NB4 (cell line): ENCODE measurements at regions not wholly inside any gene's neighbourhood (a gene's known extent, or its start where the extent isn't known, plus 50 kb on each side); places are given as distances from the start of the nearest gene placed in this dataset.

Experiments
- DNase-seq: peaks from one replicate; pipeline ENCODE4 v3.0.0; 2010; ENCODE audit warnings: low read depth
- H3K4me3 ChIP-seq: one replicate; pipeline ENCODE4 v1.5.1; 2011; ENCODE audit warnings: mild to moderate bottlenecking, low read depth, low read length, moderate library complexity
- MYC ChIP-seq: IDR thresholded peaks from 2 replicates; pipeline ENCODE4 v1.6.1; 2011; ENCODE audit warnings: low read depth, low read length
- POLR2A ChIP-seq: IDR thresholded peaks from 2 replicates; pipeline ENCODE4 v1.6.1; 2011; ENCODE audit warnings: mild to moderate bottlenecking; ENCODE audit not compliant: insufficient read length; ENCODE audit errors: extremely low read depth
- TF ChIP-seq, protein P1 (sequence below): IDR thresholded peaks from 2 replicates; pipeline ENCODE4 v1.6.1; 2011; ENCODE audit warnings: low read depth, low read length
- TF ChIP-seq, protein P2 (sequence below): IDR thresholded peaks from one replicate; pipeline ENCODE4 v1.5.1; 2012; ENCODE audit warnings: low read depth, low read length

DNA sequence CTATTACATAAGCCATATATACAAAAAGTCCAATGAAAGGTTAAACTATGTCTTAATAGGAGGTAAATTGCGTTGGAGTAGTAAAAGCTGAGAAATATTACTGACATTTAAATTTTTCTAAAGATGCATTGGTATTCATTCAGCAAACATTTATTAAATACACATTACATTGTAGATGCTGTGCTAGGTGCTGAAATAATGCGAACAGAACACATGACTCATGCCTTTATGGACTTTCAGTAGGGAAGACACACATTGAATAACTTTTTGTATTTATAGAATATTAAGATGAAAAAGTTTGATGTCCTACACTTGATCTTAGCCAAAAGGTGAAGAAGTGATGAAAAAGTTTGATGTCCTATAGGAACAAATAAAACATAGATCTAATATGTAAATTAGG lies 871.1 kb upstream of the SLIT2 start:
- H3K4me3 ChIP-seq: no peak overlapping the region

DNA sequence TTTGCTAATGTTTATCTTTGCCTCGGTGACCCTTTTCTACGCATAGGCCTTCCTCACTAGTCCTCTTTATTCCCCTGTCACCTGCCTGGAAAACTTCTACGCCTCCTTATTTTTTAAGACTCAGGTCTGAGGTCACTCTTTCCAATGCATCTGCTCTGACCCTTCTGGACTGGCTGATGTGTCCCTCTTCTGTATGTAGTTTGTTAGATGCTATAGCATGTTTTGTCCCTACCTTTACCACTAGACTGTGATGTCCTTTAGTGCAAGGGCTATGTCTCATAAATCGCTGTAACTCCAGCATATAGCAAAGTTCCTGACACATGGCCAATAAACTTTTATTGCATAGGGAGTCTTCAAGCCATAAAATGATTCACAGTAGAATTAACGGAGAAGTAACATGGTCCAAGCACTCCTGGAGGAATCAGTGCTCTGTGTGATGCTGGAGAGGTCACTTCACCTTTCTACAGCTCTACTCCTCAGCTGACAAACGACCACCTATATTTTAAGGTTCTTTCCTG lies 872.5 kb upstream of the SLIT2 start:
- no peak for DNase-seq
- no peak overlapping the region for H3K4me3 ChIP-seq
- TF ChIP-seq, protein P1, sequence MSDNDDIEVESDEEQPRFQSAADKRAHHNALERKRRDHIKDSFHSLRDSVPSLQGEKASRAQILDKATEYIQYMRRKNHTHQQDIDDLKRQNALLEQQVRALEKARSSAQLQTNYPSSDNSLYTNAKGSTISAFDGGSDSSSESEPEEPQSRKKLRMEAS: no peak
- TF ChIP-seq MYC (no peak), POLR2A (no peak)
- TF ChIP-seq, protein P2, sequence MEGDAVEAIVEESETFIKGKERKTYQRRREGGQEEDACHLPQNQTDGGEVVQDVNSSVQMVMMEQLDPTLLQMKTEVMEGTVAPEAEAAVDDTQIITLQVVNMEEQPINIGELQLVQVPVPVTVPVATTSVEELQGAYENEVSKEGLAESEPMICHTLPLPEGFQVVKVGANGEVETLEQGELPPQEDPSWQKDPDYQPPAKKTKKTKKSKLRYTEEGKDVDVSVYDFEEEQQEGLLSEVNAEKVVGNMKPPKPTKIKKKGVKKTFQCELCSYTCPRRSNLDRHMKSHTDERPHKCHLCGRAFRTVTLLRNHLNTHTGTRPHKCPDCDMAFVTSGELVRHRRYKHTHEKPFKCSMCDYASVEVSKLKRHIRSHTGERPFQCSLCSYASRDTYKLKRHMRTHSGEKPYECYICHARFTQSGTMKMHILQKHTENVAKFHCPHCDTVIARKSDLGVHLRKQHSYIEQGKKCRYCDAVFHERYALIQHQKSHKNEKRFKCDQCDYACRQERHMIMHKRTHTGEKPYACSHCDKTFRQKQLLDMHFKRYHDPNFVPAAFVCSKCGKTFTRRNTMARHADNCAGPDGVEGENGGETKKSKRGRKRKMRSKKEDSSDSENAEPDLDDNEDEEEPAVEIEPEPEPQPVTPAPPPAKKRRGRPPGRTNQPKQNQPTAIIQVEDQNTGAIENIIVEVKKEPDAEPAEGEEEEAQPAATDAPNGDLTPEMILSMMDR: no peak

More for the DNA sequence above, 871.1 kb upstream of the SLIT2 start:
- no peak for DNase-seq
- TF ChIP-seq POLR2A: no peak
- TF ChIP-seq, protein P1: no peak
- TF ChIP-seq, protein P2: no peak
- no peak for TF ChIP-seq MYC

DNA sequence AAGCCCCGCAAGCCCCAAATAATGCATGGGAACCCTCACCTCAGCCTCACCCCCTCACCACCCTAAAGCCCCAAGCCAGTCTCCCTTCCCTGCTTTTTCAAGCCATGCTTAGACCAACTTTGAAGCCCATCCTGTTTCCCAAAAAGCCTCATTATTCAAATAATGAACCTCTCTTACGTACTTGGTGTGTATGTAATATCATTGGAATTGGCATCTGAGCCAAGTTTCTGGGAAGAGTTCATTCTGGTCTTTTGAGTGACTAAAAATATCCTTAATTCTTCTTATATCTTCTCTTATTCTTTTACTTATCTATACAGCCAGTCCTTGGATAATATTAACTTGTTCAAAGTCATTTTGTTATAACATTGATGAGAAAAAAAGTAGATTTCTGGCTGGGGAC lies 875.8 kb upstream of the SLIT2 start:
- H3K4me3 ChIP-seq: no peak overlapping the region
- TF ChIP-seq MYC: no peak
- TF ChIP-seq, protein P1: no peak
- no peak for TF ChIP-seq POLR2A
- TF ChIP-seq, protein P2: no peak
- DNase-seq: no peak

DNA sequence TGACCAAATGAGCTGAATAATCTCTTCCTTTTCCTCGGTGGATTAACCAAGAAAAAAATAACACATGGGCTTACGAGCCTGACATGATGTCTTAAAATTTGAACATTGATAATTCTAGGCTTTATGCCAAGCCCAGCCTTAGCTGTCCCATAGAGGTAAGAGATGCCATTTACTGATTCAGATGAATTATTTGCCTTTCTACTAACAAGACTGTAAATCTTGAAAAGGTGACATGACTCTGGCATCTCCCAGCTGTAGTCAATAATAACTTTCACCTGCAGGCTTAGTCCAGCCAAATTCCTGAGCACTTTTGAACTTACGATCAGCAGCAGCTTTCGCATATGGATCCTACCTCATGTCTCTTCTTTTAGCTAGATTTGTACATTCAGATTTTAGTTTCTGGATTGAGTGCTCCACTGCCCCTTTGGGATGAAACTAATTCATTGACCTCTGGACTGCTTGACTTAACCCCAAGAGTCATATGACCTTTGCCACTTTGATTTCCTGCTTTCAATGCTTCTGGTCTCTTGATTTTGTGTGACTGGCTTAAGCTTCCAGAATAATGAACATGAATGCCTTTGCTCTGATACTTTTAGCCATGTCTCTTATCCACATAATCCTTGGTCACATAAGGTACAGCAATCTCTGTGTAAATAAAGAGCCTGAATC lies 876.4 kb upstream of the SLIT2 start:
- no peak overlapping the region for H3K4me3 ChIP-seq

DNA sequence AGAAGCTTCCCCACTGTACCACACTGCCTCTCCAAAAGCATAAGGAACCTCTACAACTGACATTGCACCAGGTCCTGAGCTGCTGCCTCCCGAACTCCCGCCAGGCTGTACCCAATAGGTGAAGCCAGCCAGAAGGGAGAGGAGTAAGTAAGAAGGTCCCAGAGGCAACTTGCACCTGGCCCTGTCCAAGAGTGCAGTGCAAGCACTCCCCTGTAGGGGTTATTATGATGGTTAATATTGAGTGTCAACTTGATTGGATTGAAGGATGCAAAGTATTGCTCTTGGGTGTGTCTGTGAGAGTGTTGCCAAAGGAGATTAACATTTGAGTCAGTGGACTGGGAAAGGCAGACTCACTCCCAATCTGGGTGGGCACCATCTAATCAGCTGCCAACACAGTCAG lies 879.3 kb upstream of the SLIT2 start:
- TF ChIP-seq POLR2A (no peak), MYC (no peak)
- TF ChIP-seq, protein P2: no peak
- TF ChIP-seq, protein P1: no peak
- DNase-seq: no peak
- H3K4me3 ChIP-seq: no peak overlapping the region

More for the DNA sequence above, 876.4 kb upstream of the SLIT2 start:
- no peak for DNase-seq
- TF ChIP-seq MYC (no peak), POLR2A (no peak)
- TF ChIP-seq, protein P1: no peak
- TF ChIP-seq, protein P2: no peak
